Activated T-cell treated with anti-CD3 and anti-CD28 coated beads, Interleukin-2, amount 50 U/mL, for 72 hours (primary cell): ENCODE measurements at regions not wholly inside any gene's neighbourhood (a gene's known extent, or its start where the extent isn't known, plus 50 kb on each side); places are given as distances from the start of the nearest gene placed in this dataset.

Experiments
- ATAC-seq, 2 donors: fragments of 150-1000 bp; cut with Tn5 transposase; replicated peaks in 1 of 2; 2 replicates each; pipeline ENCODE4 v1.10.0; 2021; ENCODE audit warnings: moderate library complexity in 2 of 2, mild to moderate bottlenecking in 1 of 2
- DNase-seq, 2 donors: peaks; one replicate each; pipeline ENCODE4 v3.0.0; 2021 to 2022; ENCODE audit warnings: mixed read lengths in 1 of 2
- H3K27ac Mint-ChIP-seq: one replicate; pipeline ENCODE4 v1.8.0; 2022; ENCODE audit warnings: mild to moderate bottlenecking, moderate library complexity, mixed read lengths
- H3K27me3 Mint-ChIP-seq: one replicate; pipeline ENCODE4 v1.8.0; 2022; ENCODE audit warnings: low read depth, mixed read lengths
- H3K36me3 Mint-ChIP-seq, 2 donors: one replicate each; pipeline ENCODE4 v1.8.0; 2022; ENCODE audit warnings: mixed read lengths in 2 of 2, mild to moderate bottlenecking in 1 of 2; ENCODE audit not compliant: insufficient read depth in 2 of 2
- H3K4me1 Mint-ChIP-seq: one replicate; pipeline ENCODE4 v1.8.0; 2022; ENCODE audit warnings: low read depth, mixed read lengths
- H3K4me3 Mint-ChIP-seq, 2 donors: one replicate each; pipeline ENCODE4 v1.8.0; 2022; ENCODE audit warnings: mild to moderate bottlenecking in 2 of 2, mixed read lengths in 2 of 2, moderate library complexity in 2 of 2
- H3K9me3 Mint-ChIP-seq, 2 donors: one replicate each; pipeline ENCODE4 v1.8.0; 2022; ENCODE audit warnings: mixed read lengths in 2 of 2

DNA sequence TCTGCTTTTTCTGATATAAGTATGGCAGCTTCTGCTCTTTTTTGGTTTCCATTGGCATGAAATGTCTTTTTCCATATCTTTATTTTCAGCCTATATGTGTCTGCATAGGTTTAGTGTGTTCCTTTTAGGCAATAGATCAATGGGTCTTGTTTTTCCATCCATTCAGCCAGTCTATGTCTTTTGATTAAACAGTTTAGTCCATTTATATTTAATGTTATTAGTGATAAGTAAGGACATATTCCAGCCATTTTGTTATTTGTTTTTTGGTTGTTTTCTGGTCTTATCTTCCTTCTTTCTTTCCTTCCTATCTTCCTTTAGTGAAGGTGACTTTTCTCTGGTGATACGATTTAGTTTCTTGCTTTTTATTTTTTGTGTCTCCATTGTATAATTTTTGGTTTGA lies 101.3 kb upstream of the LRRC3B start:
- no peak for DNase-seq
- Mint-ChIP-seq H3K4me1 (no peaks in the 10 kb centered on the region), H3K27me3 (no peaks in the 10 kb centered on the region), H3K36me3 (peaks cover 2% of the 10 kb centered on the region in 2 donors), H3K4me3 (no peak overlapping the region), H3K9me3 (peaks cover 11 to 17% of the 10 kb centered on the region in 2 donors), H3K27ac (no peak overlapping the region)
- ATAC-seq = no peak

DNA sequence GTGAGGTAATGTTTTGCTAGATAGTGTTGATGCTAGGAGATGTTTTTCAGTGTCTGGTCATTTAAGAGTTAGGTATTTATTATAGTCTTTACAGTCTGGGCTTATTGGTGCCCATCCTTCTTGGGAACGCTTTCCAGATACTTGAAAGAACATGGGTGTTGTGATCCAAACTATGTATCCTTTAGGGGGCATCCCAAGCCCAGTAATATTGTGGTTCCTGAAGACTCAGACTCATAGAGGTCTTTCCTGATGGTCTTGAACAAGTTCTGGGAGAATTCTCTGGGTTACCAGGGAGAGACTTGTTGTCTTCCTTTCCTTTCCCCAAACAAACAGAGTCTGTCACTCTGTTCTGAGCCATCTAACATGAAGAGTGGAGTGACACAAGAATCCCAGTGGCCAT lies 99.7 kb upstream of the LRRC3B start:
- no peak for ATAC-seq
- peaks cover 2% of the 10 kb centered on the region in 2 donors for H3K36me3 Mint-ChIP-seq
- H3K4me1 Mint-ChIP-seq = no peaks in the 10 kb centered on the region
- no peak overlapping the region for H3K4me3 Mint-ChIP-seq
- no peak overlapping the region for H3K27ac Mint-ChIP-seq
- H3K27me3 Mint-ChIP-seq = no peaks in the 10 kb centered on the region
- no peak for DNase-seq
- H3K9me3 Mint-ChIP-seq = peaks cover 9 to 18% of the 10 kb centered on the region in 2 donors

DNA sequence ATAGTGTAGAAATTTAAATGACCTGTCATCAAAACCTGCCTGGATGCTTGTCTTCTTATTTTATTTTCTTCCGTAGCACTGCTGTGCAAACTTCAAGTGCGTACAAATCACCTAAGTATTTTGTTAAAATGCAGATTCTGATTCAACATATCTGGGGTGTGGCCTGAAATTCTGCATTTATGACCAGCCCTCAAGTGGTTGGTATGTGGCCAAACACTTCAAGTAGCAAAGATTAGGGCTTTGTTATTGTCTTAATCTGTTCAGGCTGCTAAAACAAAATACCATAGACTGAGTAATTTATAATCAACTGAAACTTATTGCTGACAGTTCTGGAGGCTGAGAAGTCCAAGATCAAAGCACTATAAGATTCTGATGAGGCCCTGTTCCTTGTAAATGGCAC lies 97.6 kb upstream of the LRRC3B start:
- Mint-ChIP-seq H3K4me3 (no peak overlapping the region), H3K27ac (no peak overlapping the region), H3K36me3 (peaks cover 4 to 5% of the 10 kb centered on the region in 2 donors), H3K27me3 (no peaks in the 10 kb centered on the region), H3K9me3 (peaks cover 14 to 19% of the 10 kb centered on the region in 2 donors), H3K4me1 (no peaks in the 10 kb centered on the region)
- ATAC-seq (no peak), DNase-seq (no peak)

DNA sequence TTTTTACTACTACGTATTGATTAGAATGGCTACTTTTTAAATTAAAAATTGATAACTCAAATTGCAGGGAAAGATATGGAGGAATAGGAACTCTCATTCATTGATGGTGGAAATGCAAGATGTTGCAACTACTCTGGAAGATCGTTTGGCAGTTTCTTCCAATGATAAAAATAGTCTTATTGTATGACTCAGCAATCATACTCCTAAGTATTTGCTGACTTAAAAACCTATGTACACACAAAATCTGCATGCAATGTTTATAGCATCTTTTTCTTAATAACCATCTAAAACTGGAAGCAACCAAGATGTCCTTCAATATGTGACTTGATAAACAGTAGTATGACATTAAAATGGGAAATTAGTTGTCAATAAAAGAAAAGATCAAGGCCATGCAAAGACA lies 87.4 kb upstream of the LRRC3B start:
- Mint-ChIP-seq H3K27me3 (no peaks in the 10 kb centered on the region), H3K27ac (no peak overlapping the region), H3K9me3 (peaks cover 7 to 12% of the 10 kb centered on the region in 2 donors), H3K4me3 (no peak overlapping the region), H3K36me3 (peaks cover 2 to 3% of the 10 kb centered on the region in 2 donors), H3K4me1 (no peaks in the 10 kb centered on the region)
- DNase-seq (no peak), ATAC-seq (no peak)

DNA sequence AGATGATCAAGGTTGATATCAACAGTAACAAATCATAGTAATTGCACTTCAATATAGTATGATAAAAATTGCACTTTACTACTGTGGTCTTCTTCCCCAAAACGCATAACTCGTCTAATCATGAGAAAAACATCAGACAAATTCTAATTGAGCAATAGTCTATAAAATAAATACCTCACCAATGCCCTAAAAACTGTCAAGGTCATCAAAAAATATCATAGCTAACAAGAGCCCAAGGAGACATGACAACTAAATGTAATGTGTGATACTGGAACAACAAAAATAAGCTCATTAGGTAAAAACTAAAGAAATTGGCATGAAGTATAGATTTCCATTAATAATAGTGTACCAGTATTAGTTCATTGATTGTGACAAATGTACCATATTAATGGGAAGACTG lies 85.6 kb upstream of the LRRC3B start:
- Mint-ChIP-seq H3K36me3 (peaks cover 0 to 3% of the 10 kb centered on the region in 2 donors), H3K27me3 (no peaks in the 10 kb centered on the region), H3K27ac (no peak overlapping the region), H3K4me1 (no peaks in the 10 kb centered on the region), H3K9me3 (peaks cover 5 to 11% of the 10 kb centered on the region in 2 donors), H3K4me3 (no peak overlapping the region)
- no peak for DNase-seq
- ATAC-seq = no peak

DNA sequence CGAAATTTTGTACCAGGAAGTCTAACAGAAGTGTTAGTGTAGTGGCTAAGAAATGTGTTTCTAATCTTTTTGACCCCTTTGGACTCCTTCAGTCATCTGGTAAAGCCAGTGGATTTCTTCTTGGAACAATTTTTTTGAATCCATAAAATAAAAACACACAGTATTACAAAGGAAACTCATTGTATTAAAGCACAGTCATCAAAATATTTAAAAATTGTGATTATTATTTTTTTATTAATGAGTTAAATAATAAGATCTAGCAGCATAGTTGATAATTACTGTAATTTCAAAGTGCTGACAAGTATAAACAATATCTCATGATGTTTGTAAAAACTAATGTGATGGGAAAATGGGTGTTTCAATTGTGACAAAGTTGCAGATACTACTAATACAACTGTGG lies 72.2 kb upstream of the LRRC3B start:
- no peak overlapping the region for H3K27ac Mint-ChIP-seq
- no peaks in the 10 kb centered on the region for H3K36me3 Mint-ChIP-seq
- no peak for ATAC-seq
- no peak for DNase-seq
- no peaks in the 10 kb centered on the region for H3K4me1 Mint-ChIP-seq
- no peak overlapping the region for H3K4me3 Mint-ChIP-seq
- no peaks in the 10 kb centered on the region for H3K27me3 Mint-ChIP-seq
- H3K9me3 Mint-ChIP-seq = peaks cover 0 to 8% of the 10 kb centered on the region in 2 donors

DNA sequence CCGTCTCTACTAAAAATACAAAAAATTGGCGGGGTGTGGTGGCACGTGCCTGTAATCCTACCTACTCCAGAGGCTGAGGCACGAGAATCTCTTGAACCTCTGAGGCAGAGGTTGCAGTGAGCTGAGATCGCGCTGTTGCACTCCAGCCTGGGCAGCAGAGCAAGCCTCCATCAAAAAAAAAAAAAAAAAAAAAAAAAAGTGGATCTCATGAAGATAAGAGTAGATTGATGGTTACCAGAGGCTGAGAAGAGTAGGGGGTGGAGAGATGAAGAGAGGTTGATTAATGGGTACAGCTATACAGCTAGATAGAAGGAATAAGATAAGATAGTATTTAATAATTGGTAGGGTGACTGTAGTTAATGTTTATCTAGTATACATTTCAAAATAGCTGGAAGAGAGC lies 65.9 kb upstream of the LRRC3B start:
- H3K27ac Mint-ChIP-seq = no peak overlapping the region
- no peaks in the 10 kb centered on the region for H3K27me3 Mint-ChIP-seq
- DNase-seq = no peak
- H3K9me3 Mint-ChIP-seq = peaks cover 0 to 7% of the 10 kb centered on the region in 2 donors
- H3K4me1 Mint-ChIP-seq = no peaks in the 10 kb centered on the region
- ATAC-seq = no peak
- H3K4me3 Mint-ChIP-seq = no peak overlapping the region
- peaks cover 0 to 2% of the 10 kb centered on the region in 2 donors for H3K36me3 Mint-ChIP-seq

DNA sequence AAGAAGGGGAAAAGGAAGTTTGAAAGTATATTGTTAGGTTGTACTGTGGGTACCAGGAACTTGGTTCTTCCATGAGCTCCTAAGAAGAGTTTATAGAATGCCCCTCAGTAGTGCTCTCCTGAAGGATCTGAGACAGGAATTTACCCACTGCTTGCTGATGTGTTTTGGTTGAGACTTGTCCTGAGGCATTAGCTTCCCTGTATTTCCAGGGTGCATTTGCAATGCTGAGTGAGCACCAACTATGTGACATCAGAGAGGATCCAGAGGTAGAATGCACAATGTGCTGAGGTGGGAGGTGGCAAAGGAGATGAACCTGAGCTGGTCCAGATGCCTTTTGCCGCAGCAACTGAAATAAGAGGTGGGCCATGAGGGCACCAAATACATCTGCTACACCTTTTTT lies 64.3 kb upstream of the LRRC3B start:
- no peaks in the 10 kb centered on the region for H3K4me1 Mint-ChIP-seq
- H3K36me3 Mint-ChIP-seq = peaks cover 0 to 2% of the 10 kb centered on the region in 2 donors
- H3K4me3 Mint-ChIP-seq = no peak overlapping the region

DNA sequence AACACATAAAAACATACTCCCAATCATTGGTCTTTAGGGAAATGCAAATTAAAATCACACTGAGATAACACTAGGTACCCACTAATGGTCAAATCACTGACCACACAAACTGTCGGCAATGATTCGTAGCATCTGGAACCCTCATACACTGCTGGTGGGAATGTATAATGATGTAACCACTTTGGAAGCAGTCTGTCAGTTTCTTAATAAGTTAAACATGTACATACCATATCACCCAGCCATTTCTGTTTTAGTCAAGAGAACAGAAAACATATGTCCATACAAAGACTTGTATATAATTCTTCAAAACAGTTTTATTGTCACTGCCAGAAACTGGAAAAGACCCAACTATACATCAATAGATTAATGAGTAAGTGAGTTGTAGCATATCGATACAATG lies 63.3 kb upstream of the LRRC3B start:
- peaks cover 0 to 5% of the 10 kb centered on the region in 2 donors for H3K9me3 Mint-ChIP-seq
- H3K27me3 Mint-ChIP-seq = no peaks in the 10 kb centered on the region
- DNase-seq = no peak
- no peaks in the 10 kb centered on the region for H3K4me1 Mint-ChIP-seq
- no peak overlapping the region for H3K27ac Mint-ChIP-seq
- H3K4me3 Mint-ChIP-seq = no peak overlapping the region
- H3K36me3 Mint-ChIP-seq = peaks cover 0 to 2% of the 10 kb centered on the region in 2 donors
- ATAC-seq = no peak

More for the DNA sequence above, 64.3 kb upstream of the LRRC3B start:
- ATAC-seq = no peak
- Mint-ChIP-seq H3K9me3 (peaks cover 0 to 7% of the 10 kb centered on the region in 2 donors), H3K27me3 (no peaks in the 10 kb centered on the region), H3K27ac (no peak overlapping the region)
- no peak for DNase-seq

DNA sequence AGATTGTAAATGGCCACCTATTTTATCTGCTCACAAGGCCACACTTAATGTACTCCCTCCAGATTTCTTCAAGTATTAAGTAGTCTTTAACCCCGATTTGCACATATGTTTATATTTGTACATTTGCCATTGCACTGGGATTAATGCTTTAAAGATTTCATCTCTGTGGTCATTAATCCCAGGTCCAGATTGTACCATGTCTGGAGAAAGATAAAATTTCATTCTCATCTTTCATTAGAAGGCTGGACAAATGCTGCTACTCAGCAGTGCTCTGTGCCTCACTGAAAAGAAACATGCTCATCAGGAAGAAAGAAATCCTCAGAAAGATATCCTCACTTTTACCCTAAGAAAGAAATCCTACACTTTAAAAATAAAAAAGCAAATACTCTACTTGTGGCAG lies 62.5 kb upstream of the LRRC3B start:
- no peaks in the 10 kb centered on the region for H3K27me3 Mint-ChIP-seq

DNA sequence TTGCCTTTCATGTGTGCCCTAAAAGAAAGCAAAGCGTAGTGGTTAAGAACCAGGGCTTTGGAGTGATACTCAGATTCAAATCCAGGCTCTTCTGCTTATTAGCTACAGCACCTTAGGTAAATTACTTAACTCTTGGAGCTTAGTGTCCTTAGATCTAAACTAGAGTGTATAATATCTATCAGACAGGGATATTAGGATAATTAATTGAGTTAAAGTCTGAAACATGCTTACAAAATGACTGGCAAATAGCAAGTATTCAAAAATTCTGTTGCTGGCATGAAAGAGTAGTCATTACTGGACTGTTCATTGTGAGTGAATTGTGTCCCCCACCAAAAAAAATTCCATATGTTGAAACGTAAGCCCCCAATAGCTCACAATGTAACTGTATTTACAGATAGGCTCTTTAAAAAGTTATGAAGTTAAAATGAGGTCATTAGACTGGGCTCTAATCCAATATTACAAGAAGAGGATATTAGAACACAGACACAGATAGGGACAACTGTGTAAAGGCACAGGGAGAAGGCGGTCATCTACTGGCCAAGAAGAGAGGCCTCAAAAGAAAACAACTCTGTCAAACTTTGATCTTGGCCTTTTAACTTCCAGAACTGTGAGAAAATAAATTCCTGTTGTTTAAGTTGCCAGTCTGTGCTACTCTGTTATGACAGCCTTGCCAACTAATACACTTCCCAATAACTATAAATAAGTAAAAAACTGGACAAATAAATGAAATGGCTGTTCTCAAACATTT lies 60.4 kb upstream of the LRRC3B start:
- Mint-ChIP-seq H3K4me1 (no peaks in the 10 kb centered on the region), H3K27ac (no peak overlapping the region), H3K4me3 (no peak overlapping the region), H3K9me3 (peaks cover 0 to 2% of the 10 kb centered on the region in 2 donors), H3K27me3 (no peaks in the 10 kb centered on the region), H3K36me3 (no peaks in the 10 kb centered on the region)
- no peak for ATAC-seq
- no peak for DNase-seq

More for the DNA sequence above, 62.5 kb upstream of the LRRC3B start:
- no peak for DNase-seq
- Mint-ChIP-seq H3K9me3 (peaks cover 0 to 5% of the 10 kb centered on the region in 2 donors), H3K27ac (no peak overlapping the region), H3K36me3 (peaks cover 0 to 2% of the 10 kb centered on the region in 2 donors), H3K4me3 (no peak overlapping the region), H3K4me1 (no peaks in the 10 kb centered on the region)
- ATAC-seq = no peak
